HL-60 (cell line): ENCODE measurements at regions not wholly inside any gene's neighbourhood (a gene's known extent, or its start where the extent isn't known, plus 50 kb on each side); places are given as distances from the start of the nearest gene placed in this dataset.

Experiments
- DNase-seq, 2 experiments: peaks; one replicate each; pipeline ENCODE4 v3.0.0-alpha.2; 2010 to 2020; ENCODE audit warnings: low read depth in 1 of 2, low spot score in 1 of 2
- H3K27ac ChIP-seq: fragments of 250-450 bp; sonication (Bioruptor Pico); replicated peaks from 2 replicates; pipeline ENCODE4 v1.5.1; 2020; ENCODE audit warnings: mild to moderate bottlenecking, moderate library complexity
- H3K27me3 ChIP-seq: fragments of 250-450 bp; sonication (Bioruptor Pico); 2 replicates; pipeline ENCODE4 v1.5.1; 2021; ENCODE audit warnings: mild to moderate bottlenecking, moderate library complexity; ENCODE audit not compliant: insufficient read depth, poor library complexity, severe bottlenecking
- H3K4me3 ChIP-seq: replicated peaks from 2 replicates; pipeline ENCODE4 v1.5.1; 2011; ENCODE audit warnings: mild to moderate bottlenecking, control low read depth, low read length; ENCODE audit not compliant: insufficient read depth
- GABPA ChIP-seq: IDR thresholded peaks from 2 replicates; pipeline ENCODE4 v1.6.1; 2012; ENCODE audit warnings: low read depth
- POLR2AphosphoS5 ChIP-seq: IDR thresholded peaks from 2 replicates; pipeline ENCODE4 v1.6.1; 2012; ENCODE audit warnings: low read depth
- SPI1 ChIP-seq: IDR thresholded peaks from 2 replicates; pipeline ENCODE4 v1.6.1; 2012; ENCODE audit warnings: low read depth, mild to moderate bottlenecking, borderline replicate concordance
- TF ChIP-seq, protein P1 (sequence below): IDR thresholded peaks from 2 replicates; pipeline ENCODE4 v1.6.1; 2012; ENCODE audit warnings: low read depth; ENCODE audit not compliant: insufficient replicate concordance
- TF ChIP-seq, protein P2 (sequence below): IDR thresholded peaks from one replicate; pipeline ENCODE4 v1.5.1; 2011; ENCODE audit warnings: low read length, control low read depth, inconsistent platforms; ENCODE audit not compliant: insufficient read depth

DNA sequence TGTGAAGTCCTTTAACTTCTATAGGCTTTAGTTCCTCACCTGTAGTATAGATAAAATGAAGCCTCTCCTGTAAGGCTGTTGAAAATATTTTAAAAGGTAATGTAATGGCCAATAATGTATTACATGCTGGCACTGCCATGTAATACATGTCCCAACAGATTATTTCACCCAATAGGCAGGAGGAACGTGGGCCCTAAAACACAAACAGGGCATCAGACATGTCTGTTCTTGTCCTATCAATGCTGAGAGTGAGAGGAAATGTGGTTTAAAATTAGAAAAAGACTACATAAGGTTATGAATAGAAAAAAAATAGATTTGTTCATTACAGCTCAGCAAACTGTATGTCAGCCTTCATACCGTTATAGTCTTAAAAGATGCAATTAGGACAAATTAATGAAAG is 492.7 kb upstream of the DDX18 start:
- no peak overlapping the region for H3K27ac ChIP-seq
- H3K27me3 ChIP-seq: no peaks in the 10 kb centered on the region
- H3K4me3 ChIP-seq: no peak overlapping the region
- no peak for DNase-seq
- no peak for TF ChIP-seq POLR2AphosphoS5
- TF ChIP-seq, protein P1, sequence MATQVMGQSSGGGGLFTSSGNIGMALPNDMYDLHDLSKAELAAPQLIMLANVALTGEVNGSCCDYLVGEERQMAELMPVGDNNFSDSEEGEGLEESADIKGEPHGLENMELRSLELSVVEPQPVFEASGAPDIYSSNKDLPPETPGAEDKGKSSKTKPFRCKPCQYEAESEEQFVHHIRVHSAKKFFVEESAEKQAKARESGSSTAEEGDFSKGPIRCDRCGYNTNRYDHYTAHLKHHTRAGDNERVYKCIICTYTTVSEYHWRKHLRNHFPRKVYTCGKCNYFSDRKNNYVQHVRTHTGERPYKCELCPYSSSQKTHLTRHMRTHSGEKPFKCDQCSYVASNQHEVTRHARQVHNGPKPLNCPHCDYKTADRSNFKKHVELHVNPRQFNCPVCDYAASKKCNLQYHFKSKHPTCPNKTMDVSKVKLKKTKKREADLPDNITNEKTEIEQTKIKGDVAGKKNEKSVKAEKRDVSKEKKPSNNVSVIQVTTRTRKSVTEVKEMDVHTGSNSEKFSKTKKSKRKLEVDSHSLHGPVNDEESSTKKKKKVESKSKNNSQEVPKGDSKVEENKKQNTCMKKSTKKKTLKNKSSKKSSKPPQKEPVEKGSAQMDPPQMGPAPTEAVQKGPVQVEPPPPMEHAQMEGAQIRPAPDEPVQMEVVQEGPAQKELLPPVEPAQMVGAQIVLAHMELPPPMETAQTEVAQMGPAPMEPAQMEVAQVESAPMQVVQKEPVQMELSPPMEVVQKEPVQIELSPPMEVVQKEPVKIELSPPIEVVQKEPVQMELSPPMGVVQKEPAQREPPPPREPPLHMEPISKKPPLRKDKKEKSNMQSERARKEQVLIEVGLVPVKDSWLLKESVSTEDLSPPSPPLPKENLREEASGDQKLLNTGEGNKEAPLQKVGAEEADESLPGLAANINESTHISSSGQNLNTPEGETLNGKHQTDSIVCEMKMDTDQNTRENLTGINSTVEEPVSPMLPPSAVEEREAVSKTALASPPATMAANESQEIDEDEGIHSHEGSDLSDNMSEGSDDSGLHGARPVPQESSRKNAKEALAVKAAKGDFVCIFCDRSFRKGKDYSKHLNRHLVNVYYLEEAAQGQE: no peak
- TF ChIP-seq, protein P2, sequence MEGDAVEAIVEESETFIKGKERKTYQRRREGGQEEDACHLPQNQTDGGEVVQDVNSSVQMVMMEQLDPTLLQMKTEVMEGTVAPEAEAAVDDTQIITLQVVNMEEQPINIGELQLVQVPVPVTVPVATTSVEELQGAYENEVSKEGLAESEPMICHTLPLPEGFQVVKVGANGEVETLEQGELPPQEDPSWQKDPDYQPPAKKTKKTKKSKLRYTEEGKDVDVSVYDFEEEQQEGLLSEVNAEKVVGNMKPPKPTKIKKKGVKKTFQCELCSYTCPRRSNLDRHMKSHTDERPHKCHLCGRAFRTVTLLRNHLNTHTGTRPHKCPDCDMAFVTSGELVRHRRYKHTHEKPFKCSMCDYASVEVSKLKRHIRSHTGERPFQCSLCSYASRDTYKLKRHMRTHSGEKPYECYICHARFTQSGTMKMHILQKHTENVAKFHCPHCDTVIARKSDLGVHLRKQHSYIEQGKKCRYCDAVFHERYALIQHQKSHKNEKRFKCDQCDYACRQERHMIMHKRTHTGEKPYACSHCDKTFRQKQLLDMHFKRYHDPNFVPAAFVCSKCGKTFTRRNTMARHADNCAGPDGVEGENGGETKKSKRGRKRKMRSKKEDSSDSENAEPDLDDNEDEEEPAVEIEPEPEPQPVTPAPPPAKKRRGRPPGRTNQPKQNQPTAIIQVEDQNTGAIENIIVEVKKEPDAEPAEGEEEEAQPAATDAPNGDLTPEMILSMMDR: no peak
- no peak for TF ChIP-seq SPI1
- no peak for TF ChIP-seq GABPA

DNA sequence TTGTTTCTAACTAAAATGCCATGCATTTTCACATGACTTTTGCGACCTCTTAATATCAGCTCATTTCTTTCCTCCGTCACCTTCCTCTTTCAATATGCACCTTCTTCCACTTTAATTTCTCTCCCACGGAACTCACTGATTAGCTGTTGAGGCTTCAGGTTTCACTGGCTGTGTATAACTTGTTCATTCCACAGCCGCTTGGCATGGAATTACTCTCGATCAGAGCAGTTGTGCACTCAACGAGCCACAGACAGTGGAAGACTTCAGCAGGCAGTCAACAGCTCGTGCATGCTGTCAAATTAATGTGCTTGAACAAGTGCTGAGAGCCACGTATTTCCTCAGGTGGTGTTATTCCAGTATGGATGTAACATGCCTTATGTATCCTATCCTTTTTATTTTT is 491.2 kb upstream of the DDX18 start:
- Histone ChIP-seq H3K27me3 (no peaks in the 10 kb centered on the region), H3K27ac (no peak overlapping the region), H3K4me3 (no peak overlapping the region)
- no peak for TF ChIP-seq SPI1
- no peak for DNase-seq

DNA sequence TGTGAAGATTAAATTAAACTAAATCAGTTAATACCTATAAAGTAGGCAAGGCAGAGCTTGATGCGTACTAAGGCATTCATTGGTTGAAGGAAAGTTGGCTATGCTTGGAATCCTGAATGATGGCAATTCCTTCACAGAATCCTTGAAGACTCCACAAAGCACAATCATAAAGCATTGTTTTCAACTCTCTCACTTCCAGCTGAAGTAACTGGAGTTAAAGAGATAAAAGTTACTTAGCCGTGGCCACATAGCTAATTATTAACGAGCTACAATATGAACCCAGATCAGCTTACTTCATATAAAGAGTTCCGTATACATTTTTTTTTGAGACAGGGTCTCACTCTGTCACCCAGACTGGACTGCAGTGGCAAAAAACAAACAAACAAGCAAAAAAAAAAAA is 483.9 kb upstream of the DDX18 start:
- Histone ChIP-seq H3K27me3 (no peaks in the 10 kb centered on the region), H3K27ac (no peak overlapping the region), H3K4me3 (no peak overlapping the region)
- TF ChIP-seq, protein P1: no peak
- TF ChIP-seq, protein P2: no peak
- TF ChIP-seq POLR2AphosphoS5 (no peak), SPI1 (no peak), GABPA (no peak)
- no peak for DNase-seq

DNA sequence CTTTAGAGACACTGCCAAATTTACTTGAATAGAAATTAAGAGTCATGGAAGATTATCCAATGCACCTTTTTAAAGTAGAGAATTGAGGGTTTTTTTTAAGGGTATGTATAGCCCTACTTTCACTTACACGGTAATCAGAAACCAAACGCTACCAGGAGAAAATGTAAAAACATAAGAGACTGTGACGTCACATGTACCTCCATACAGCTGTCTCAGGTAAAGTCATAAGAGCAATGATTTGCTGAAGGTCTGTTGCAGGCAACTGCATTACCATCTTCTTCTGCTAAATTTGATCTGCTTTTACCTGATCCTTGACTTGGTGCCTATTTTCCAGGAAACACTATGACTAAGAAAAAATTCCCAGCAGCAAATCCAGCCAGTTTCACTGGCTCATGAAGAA is 478.5 kb upstream of the DDX18 start:
- no peak for DNase-seq
- Histone ChIP-seq H3K27me3 (no peaks in the 10 kb centered on the region), H3K27ac (no peak overlapping the region)

More for the DNA sequence above, 478.5 kb upstream of the DDX18 start:
- TF ChIP-seq, protein P2: no peak
- TF ChIP-seq, protein P1: no peak
- no peak for TF ChIP-seq GABPA
- no peak for TF ChIP-seq POLR2AphosphoS5
- TF ChIP-seq SPI1: no peak
- no peak overlapping the region for H3K4me3 ChIP-seq
